Hepatocyte (in vitro differentiated cells): ENCODE measurements at regions not wholly inside any gene's neighbourhood (a gene's known extent, or its start where the extent isn't known, plus 50 kb on each side); places are given as distances from the start of the nearest gene placed in this dataset.

ENCODE experiments used
- CTCF ChIP-seq: fragments of 200-600 bp; sonication (generic); IDR thresholded peaks from 2 replicates; pipeline ENCODE4 v1.5.1; 2016; ENCODE audit warnings: antibody characterized with exemption, mild to moderate bottlenecking; ENCODE audit not compliant: poor library complexity
- EZH2 ChIP-seq: fragments of 200-600 bp; sonication (generic); IDR thresholded peaks from 2 replicates; pipeline ENCODE4 v1.6.1; 2016; ENCODE audit warnings: antibody characterized with exemption, mild to moderate bottlenecking, borderline replicate concordance
- EZH2phosphoT487 ChIP-seq: fragments of 200-600 bp; sonication (generic); IDR thresholded peaks from one replicate; pipeline ENCODE4 v1.6.1; 2018; ENCODE audit warnings: antibody characterized with exemption, mild to moderate bottlenecking, low read depth, moderate library complexity; ENCODE audit not compliant: unreplicated experiment, severe bottlenecking

- TF ChIP-seq CTCF: no peak
- no peak for TF ChIP-seq EZH2
- no peak for TF ChIP-seq EZH2phosphoT487
Observed at GRCh38 chr1:81375884-81376548, 424.7 kb upstream of the ADGRL2 start.
